ENCODE measurements at regions not wholly inside any gene's neighbourhood (a gene's known extent, or its start where the extent isn't known, plus 50 kb on each side); places are given as distances from the start of the nearest gene placed in this dataset.

- TF ChIP-seq POLR2AphosphoS5 (IDR thresholded peaks at IDR 0.05) (peak in 2 of 3 donors; percentile 14 to 55), POLR2A (IDR thresholded peaks at IDR 0.05) (no peak), EP300 (IDR thresholded peaks at IDR 0.05) (no peak)
- no peaks in the 10 kb centered on the region for H3K4me1 ChIP-seq
- DNase-seq, result peak in 1 of 2 donors; percentile 12
- 58 to 84% (median 81%) methylated on average over 3 of the region's 3 CpGs for WGBS, 5 donors
- intact Hi-C loops (cut with DNase I; ENCODE audit: low total_unique reads), result no loop called here
- no peaks in the 10 kb centered on the region for H3K36me3 ChIP-seq
- H3K9me3 ChIP-seq, result no peaks in the 10 kb centered on the region
- no peak overlapping the region for H3K4me3 ChIP-seq
- no peaks in the 10 kb centered on the region for H3K27me3 ChIP-seq
- no peak overlapping the region for H3K27ac ChIP-seq
Observed at GRCh38 chr4:136495076-136495475, 1037.2 kb downstream of the PCDH18 start.

DNA sequence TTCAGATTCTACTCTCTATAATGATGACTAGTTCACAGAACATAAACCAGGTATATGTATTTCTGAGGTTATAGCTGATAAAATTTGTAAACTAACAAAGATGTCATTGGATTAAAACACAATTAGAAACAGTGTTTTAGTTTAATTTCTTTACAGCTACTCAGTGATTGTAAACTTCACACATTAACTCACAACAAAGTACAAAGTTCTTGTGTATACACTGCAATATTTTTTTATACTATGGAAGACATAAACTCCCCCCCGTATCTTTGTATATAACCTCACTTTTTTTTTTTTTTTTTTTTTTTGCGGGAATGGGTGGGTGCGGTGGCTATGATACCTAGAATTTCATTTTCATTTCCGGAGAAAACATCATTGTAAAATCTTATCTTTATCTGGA, 1043.2 kb downstream of the PCDH18 start:
- no peak for TF ChIP-seq EP300 (IDR thresholded peaks at IDR 0.05)
- WGBS, 5 donors, result 67 to 75% (median 69%) methylated on average over 4 of the region's 4 CpGs

GRCh38 chr4:136484996-136485395, 1047.3 kb downstream of the PCDH18 start:
- no peak overlapping the region for H3K27ac ChIP-seq
- intact Hi-C loops (cut with DNase I; ENCODE audit: low total_unique reads), result no loop called here
- H3K36me3 ChIP-seq, result no peaks in the 10 kb centered on the region
- H3K27me3 ChIP-seq, result no peaks in the 10 kb centered on the region
- H3K4me1 ChIP-seq, result no peaks in the 10 kb centered on the region
- H3K9me3 ChIP-seq, result no peaks in the 10 kb centered on the region
- no peak overlapping the region for H3K4me3 ChIP-seq
- TF ChIP-seq EP300 (IDR thresholded peaks at IDR 0.05), result no peak
- no peak for TF ChIP-seq POLR2AphosphoS5 (IDR thresholded peaks at IDR 0.05)
- no peak for TF ChIP-seq CTCF (IDR thresholded peaks at IDR 0.05)
- TF ChIP-seq POLR2A (IDR thresholded peaks at IDR 0.05), result no peak
- DNase-seq, result no peak
- WGBS, 5 donors, result 73 to 87% (median 76%) methylated on average over 2 of the region's 2 CpGs

More for the DNA sequence above, 1043.2 kb downstream of the PCDH18 start:
- Histone ChIP-seq H3K27me3 (no peaks in the 10 kb centered on the region), H3K4me1 (no peaks in the 10 kb centered on the region), H3K9me3 (no peaks in the 10 kb centered on the region), H3K4me3 (no peak overlapping the region), H3K36me3 (no peaks in the 10 kb centered on the region), H3K27ac (no peak overlapping the region)
- intact Hi-C loops (cut with DNase I; ENCODE audit: low total_unique reads), result no loop called here
- DNase-seq, result no peak

DNA sequence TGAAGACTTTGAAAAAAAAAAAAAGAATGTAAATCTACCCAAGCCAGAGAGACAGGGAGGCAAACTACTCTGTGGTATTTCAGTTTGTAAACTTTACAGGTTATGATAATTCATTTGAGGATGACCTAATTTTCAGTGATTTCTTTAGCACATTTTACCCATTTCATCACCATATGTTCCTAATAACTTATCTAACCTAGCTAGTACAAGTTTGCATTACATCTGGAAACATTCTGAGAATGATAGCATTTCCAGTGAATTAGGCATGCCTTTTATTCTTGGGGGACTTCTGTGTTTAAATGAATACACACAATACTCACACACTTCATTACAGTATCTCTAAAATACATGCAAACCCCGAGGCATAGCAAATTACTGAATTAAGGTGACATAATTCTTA, 1055.5 kb downstream of the PCDH18 start:
- Histone ChIP-seq H3K27me3 (no peaks in the 10 kb centered on the region), H3K9me3 (no peaks in the 10 kb centered on the region), H3K27ac (no peak overlapping the region), H3K4me3 (no peak overlapping the region), H3K36me3 (no peaks in the 10 kb centered on the region), H3K4me1 (no peaks in the 10 kb centered on the region)
- no peak for TF ChIP-seq CTCF (IDR thresholded peaks at IDR 0.05)
- TF ChIP-seq POLR2A (IDR thresholded peaks at IDR 0.05), result no peak
- TF ChIP-seq EP300 (IDR thresholded peaks at IDR 0.05), result no peak
- no peak for TF ChIP-seq POLR2AphosphoS5 (IDR thresholded peaks at IDR 0.05)
- WGBS, 5 donors, result 57 to 65% (median 58%) methylated on average over 1 of the region's 1 CpG
- intact Hi-C loops (cut with DNase I; ENCODE audit: low total_unique reads), result no loop called here
- DNase-seq, result no peak

DNA sequence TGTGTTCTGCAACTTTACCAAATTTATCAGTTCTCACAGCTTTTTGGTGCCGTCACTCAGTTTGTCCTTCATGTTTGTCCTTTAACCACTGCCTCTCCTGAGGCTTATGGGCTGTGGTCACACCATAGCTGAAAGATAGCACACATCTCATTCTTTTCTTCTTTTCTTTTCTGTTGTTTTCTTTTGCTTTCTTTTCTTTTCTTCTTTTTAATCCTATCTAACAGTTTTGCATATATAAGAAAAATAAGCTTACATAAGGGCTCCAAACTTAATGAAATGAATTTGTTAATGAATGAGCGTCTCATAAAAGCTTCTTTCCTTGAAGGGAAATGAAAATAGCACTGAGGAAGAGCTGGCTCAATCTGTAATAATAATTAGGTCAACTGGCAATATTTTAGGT, 1061.2 kb downstream of the PCDH18 start:
- no peak for DNase-seq
- H3K36me3 ChIP-seq, result no peaks in the 10 kb centered on the region
- no peak for TF ChIP-seq POLR2A (IDR thresholded peaks at IDR 0.05)
- no peak for TF ChIP-seq CTCF (IDR thresholded peaks at IDR 0.05)
- no peak for TF ChIP-seq EP300 (IDR thresholded peaks at IDR 0.05)
- no peak for TF ChIP-seq POLR2AphosphoS5 (IDR thresholded peaks at IDR 0.05)
- intact Hi-C loops (cut with DNase I; ENCODE audit: low total_unique reads), result no loop called here
- H3K4me3 ChIP-seq, result no peak overlapping the region
- no peaks in the 10 kb centered on the region for H3K27me3 ChIP-seq
- WGBS, 5 donors, result 74 to 87% (median 83%) methylated on average over 2 of the region's 2 CpGs
- H3K27ac ChIP-seq, result no peak overlapping the region
- H3K9me3 ChIP-seq, result peaks cover 0 to 5% (median 2%) of the 10 kb centered on the region in 4 donors
- H3K4me1 ChIP-seq, result no peaks in the 10 kb centered on the region

Measured in stomach (tissue), 8 donors.